Fibroblast of skin of scalp (primary cell): ENCODE measurements at regions not wholly inside any gene's neighbourhood (a gene's known extent, or its start where the extent isn't known, plus 50 kb on each side); places are given as distances from the start of the nearest gene placed in this dataset.
"Not testable (repeated sequence)": the region's sequence is repeated elsewhere in the genome, so short reads cannot be mapped to it uniquely, and the experiment has no call there.

Source experiments
- DNase-seq: peaks from one replicate; pipeline ENCODE4 v3.0.0-alpha.2; 2013

DNA sequence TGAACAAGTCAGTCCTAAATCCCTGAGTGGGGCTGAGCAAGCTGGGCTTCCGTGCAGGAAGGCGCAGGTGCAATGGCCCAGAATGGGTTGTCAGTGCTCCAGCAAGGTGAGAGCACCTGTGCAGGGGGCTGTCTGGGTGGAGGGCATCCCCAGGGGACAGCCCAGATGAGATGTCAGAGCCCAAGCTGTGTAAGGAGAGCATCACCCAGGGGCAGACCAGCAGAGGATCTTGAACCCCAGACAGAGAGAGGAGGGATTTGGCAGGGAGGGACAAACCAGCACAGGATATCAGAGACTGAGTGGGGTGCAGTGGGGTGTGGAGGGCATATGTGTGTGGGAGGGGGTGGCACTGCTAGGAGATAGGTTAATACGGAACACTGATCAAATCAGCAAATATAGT is 114.9 kb upstream of the TMEM45B start:
- no peak for DNase-seq

DNA sequence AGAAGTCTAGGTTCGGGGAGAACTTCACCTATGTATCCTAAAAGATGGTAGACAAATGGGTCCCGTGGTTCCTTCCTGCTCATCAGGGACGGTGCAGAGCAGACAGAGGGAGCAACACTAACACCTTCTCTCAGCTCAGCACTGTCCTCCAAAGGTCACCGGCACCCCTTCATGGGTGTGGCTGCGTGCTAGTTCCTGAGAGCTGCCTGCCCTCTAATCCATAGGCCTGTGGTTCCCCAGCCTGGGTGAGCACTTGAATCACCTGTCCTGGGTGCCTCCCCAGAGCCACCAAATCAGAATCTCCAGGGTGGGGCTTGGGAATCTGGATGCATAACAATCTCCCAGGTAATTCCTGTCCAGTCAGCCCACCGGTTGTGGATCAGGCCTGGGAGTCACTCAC is 113.9 kb upstream of the TMEM45B start:
- DNase-seq = no peak

- DNase-seq = no peak
Observed at GRCh38 chr11:129702410-129703398, 112.9 kb upstream of the TMEM45B start.

GRCh38 chr11:129703846-129704245 is 111.8 kb upstream of the TMEM45B start:
- DNase-seq = no peak

DNA sequence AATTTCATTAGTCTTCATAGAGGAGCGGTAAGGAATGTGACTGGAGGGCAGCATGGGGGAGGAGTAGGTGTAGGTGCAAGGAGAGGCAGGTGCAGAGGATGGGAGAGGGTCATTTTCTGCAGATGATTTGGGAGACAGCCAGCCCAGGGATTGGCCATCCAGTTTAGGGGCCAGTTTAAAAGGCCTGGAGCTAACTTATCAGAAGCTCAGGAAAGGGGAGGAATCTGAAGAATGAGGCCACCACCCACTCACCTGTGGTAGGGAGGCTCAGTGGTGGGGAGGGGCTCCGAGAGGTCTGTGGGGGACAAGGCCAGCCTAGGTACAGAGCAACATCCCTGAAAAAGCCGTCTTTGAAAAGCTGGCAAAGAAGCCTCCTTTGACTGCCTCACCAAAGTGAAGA is 110.8 kb upstream of the TMEM45B start:
- no peak for DNase-seq

GRCh38 chr11:129705341-129705740 is 110.3 kb upstream of the TMEM45B start:
- DNase-seq = no peak

DNA sequence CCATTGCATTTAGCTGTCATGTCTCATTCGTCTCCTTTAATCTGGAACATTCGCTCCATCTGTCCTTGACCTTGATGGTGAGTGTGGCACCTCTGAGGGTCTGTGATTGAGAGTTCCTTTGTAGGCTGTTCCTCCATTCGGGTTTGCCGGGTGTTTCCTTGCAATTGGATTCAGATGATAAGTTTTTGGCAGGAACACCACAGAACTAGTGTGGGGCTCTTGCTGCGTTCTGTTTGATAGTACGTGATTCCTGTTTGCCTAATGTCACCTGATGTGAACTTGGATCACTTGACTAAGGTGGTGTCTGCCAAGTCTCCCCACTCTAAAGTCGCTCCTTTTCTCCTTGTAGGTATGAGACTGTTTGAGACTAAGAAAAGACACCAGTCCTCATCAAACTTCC is 109.7 kb upstream of the TMEM45B start:
- DNase-seq = no peak

DNA sequence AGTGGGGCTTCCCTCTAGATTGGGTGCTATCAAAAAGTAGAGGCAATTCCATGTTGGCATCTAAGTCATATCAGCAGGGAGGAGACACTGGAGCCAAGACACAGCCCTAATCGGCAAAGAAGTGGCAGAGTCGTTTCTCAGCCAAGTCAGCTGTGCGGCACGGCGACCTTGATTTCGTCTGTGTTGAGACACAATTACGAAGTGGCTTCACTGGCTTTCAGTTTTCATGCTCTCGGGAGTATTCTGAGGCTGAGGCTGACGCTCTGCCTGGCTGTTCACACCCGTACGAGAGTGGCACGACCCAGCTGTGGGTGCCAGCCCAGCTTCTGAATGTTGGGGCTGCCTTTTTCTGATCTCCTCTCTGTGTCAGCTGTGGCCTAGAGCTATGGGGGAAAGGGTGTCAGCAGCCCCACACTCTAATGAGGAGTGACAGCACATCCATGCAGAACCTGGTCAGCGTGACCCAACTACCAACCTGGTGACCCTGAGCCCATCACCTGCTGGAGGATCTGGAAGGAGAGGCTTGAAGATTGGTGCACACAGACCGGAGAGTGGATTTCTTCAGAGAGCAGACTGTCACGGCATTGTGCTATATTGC is 105.7 kb upstream of the TMEM45B start:
- no peak for DNase-seq

DNA sequence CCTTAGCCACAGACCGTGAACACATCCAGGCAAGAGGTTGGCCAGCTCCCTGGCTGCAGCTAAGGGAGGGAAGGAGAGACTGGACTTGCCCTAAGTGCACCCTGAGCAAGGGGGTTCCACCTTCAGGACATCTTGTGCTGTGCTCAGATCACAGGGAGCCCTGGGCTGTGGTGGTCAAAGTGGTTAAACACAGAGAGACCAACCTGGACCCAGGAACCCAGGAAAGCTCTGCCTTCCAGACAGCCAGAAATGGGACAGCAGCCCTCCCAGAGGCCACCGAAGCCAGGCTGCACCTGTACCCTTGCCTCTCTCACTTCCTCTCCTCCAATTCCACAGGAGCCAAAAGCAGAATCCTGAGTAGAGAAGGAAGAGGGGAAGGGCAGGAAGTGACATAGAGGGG is 105.2 kb upstream of the TMEM45B start:
- no peak for DNase-seq

GRCh38 chr11:129711760-129712159 is 103.9 kb upstream of the TMEM45B start:
- DNase-seq = no peak

- not testable (repeated sequence) for DNase-seq
Observed at GRCh38 chr11:129712486-129713240, 103.0 kb upstream of the TMEM45B start.

DNA sequence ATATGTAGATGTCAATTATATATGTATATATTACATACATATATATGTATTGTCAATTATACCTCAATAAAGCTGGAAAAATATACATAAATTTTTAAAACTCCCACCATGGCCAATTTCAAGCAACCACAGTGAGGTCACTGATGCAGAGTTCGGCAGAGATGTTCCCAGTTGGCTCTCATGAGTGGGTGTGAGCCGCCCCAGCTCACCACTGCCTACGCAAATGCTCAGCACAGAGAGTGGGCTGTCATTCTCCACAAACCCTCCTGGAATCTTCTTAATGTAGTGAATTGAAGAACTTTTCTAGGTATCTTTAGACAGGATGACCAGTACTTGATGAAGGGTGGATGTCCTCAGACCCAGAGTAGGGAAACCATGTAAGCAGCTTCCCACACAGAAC is 96.6 kb upstream of the TMEM45B start:
- no peak for DNase-seq

GRCh38 chr11:129720156-129720555 is 95.5 kb upstream of the TMEM45B start:
- no peak for DNase-seq

GRCh38 chr11:129720994-129721393 is 94.7 kb upstream of the TMEM45B start:
- DNase-seq = no peak

GRCh38 chr11:129721685-129722084 is 94.0 kb upstream of the TMEM45B start:
- no peak for DNase-seq

DNA sequence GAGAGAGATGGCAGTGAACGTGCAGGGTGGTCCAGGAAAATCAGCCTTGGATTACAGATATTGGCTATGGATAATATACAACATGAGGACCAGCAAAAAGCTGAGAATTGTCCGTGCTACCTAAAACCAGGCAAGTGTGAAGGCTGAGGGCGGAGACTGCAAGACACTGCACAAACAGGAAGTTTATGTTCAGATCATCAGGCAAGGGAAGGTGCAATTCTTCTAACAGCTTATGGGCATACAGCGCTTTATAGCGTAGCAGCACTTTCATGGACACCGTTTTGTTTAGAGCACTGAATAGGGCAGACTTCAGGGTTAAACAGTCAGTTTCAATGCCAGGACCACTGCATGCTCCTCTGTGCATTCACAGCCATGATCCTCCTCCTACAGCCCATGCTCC is 93.1 kb upstream of the TMEM45B start:
- DNase-seq = no peak

- DNase-seq = no peak
Observed at GRCh38 chr11:129723146-129723760, 92.4 kb upstream of the TMEM45B start.

- no peak for DNase-seq
Observed at GRCh38 chr11:129723761-129724162, 91.9 kb upstream of the TMEM45B start.

GRCh38 chr11:129724866-129725265 is 90.8 kb upstream of the TMEM45B start:
- no peak for DNase-seq

GRCh38 chr11:129726179-129726578 is 89.5 kb upstream of the TMEM45B start:
- no peak for DNase-seq

- DNase-seq = no peak
Observed at GRCh38 chr11:129728581-129728980, 87.1 kb upstream of the TMEM45B start.

GRCh38 chr11:129729216-129729615 is 86.4 kb upstream of the TMEM45B start:
- DNase-seq = no peak

DNA sequence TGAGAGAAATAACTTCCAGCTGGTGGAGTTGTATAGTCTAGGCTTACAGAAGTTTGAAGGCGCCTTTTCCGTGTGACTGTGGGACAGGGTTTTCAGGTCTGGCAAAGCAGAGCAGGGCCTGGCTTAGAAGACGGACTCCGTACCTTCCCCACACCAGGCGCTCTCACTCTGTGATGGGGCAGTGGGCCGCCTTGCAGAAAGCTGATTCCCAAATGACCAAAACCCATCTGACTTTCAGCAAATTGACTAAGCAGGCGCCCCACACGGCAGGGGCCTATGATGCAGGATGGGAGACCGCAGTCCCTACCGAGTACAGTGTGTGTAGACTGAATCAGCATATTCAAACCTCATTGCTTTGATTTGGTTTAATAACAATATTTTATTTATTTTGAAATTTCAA is 85.8 kb upstream of the TMEM45B start:
- no peak for DNase-seq
